Choroid plexus epithelial cell (primary cell): ENCODE measurements at regions not wholly inside any gene's neighbourhood (a gene's known extent, or its start where the extent isn't known, plus 50 kb on each side); places are given as distances from the start of the nearest gene placed in this dataset.

Experiments
- DNase-seq: peaks from one replicate; pipeline ENCODE4 v3.0.0-alpha.2; 2010; ENCODE audit warnings: low read depth
- H3K4me3 ChIP-seq: 2 replicates; pipeline ENCODE4 v1.5.1; 2011; ENCODE audit warnings: low read depth, mild to moderate bottlenecking, control low read depth, low read length, moderate library complexity
- TF ChIP-seq, protein P1 (sequence below): conservative IDR thresholded peaks from 2 replicates; pipeline ENCODE4 v1.5.1; 2011; ENCODE audit warnings: low read depth, mild to moderate bottlenecking, control low read depth, inconsistent platforms, low read length, moderate library complexity

DNA sequence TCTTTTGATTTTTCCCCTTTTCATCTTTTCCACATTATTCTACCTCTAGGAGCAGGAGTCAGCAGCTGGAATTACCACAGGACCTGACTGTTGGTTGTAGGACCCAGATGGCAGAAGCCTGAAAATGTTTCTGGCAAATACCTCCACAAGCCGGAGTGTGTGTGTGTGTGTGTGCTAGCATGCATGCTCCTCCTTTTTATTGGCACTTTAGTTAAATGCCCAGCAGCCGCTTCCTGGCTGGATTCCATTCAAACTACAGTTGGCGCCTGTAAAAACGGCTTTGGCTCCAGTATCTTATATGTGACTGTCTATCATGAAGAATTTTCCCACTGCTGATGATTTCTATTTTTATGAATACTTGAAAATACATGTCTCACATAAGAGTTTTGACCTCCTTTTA is 319.7 kb upstream of the SP4 start:
- TF ChIP-seq, protein P1, sequence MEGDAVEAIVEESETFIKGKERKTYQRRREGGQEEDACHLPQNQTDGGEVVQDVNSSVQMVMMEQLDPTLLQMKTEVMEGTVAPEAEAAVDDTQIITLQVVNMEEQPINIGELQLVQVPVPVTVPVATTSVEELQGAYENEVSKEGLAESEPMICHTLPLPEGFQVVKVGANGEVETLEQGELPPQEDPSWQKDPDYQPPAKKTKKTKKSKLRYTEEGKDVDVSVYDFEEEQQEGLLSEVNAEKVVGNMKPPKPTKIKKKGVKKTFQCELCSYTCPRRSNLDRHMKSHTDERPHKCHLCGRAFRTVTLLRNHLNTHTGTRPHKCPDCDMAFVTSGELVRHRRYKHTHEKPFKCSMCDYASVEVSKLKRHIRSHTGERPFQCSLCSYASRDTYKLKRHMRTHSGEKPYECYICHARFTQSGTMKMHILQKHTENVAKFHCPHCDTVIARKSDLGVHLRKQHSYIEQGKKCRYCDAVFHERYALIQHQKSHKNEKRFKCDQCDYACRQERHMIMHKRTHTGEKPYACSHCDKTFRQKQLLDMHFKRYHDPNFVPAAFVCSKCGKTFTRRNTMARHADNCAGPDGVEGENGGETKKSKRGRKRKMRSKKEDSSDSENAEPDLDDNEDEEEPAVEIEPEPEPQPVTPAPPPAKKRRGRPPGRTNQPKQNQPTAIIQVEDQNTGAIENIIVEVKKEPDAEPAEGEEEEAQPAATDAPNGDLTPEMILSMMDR, result no peak
- no peak overlapping the region for H3K4me3 ChIP-seq
- DNase-seq, result no peak

DNA sequence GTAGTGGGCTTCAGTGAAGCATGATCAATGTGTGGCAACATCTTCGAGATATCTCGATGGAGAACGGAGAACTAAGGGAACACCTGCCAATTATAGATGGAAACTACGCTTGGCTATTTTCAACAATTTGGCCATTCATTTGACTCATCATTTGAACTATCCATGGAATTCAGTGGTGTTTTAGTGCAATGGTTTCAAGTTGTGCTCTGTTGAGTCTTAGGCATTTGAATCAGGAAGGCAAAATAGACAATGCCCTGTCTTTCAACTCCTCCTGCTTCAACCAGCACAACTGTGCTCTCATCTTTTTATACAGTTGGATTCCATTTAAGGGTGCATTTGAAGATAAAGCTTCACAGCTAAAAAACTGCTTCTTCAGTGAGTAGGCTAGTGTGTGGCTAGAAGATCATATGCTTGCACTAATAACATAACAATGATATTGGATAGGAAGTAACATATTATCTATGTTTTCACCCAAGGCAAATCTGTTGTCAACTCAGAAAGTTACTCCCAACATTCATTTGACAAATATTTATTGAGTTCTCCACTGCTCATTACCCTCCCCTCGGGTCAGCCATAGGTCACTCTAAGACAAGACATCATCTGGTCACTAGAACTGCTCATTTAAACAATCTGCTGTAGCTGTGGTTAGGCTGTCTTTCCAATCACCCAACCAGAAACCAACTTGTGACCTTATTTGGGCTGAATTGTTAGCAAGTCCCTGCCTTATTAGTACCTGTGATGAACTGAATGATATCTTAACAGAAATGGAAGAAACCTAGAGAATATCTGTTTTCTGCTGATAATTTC is 314.1 kb upstream of the SP4 start:
- DNase-seq, result no peak
- no peak overlapping the region for H3K4me3 ChIP-seq
- TF ChIP-seq, protein P1, result no peak

DNA sequence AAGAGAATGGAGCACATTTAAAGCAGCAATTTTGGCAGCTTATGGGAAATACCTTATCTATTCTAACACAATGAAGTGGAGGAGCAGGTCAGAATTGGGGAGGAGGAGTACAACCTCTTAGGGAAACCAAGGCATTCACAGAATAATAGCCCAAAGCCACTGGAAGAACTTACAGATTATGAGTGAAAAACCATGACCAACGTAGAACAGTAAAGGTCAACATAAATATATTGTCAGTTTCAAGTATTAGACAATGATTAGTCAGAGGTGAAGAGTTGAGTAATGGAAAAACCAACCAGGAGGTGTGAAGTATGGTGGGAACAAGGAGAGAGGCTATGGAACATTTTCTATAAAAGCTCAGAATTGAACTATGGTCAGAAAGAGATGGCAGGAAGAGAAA is 304.3 kb upstream of the SP4 start:
- TF ChIP-seq, protein P1, result no peak
- DNase-seq, result no peak
- H3K4me3 ChIP-seq, result no peak overlapping the region

DNA sequence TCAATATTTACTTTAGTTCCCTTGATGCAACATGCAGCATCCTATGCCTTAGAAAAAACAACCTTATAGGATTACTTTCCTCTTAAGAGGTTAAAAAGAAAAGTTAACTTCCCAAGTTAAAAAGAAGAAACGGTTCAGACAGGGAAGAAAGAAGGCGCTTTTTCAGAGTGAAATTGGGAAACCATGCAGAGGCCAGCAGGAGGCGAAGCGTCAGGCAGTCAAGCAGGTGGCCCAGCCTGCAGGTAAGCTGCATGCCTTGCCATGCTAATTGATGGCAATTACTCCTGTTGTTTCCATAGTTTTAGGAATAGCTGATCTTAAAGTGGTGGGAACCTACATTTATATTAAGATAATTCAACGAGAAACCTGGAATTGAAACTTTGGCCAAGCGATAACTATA is 302.6 kb upstream of the SP4 start:
- no peak overlapping the region for H3K4me3 ChIP-seq
- DNase-seq, result no peak
- TF ChIP-seq, protein P1, result no peak

DNA sequence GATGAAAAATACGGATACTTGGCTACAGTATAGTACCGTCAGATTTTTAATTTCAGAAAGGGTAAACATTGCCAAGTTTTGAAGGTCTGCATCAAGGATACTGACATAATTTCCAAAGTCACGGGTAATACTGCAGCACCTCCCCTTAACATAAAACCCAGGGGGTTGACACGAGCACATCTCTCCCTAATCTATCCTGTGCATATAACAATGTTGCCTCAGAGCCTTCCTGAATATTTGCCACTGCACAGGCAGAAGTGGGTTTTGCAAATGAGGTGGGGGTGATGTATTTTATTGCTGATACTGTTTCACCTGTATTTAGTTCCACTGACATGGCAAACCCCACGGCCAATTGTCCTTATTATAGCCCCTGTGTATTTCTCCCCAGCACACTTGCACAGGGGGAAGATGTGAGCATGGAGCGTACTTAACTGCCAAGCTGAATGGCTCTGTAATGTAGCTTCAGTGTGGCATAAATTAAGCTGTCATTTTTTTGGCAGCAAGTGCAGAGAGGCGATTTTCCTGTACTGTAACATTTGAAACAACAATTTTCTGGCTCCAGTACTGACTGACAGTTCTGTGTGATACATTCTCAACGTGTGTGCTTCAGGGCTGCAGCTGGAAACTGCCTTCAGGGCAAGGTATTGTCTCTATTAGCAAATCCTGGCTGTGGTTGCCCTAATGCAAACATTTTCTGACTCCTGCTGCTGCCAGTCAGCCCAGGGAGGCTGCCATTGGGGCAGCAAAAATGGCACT is 299.6 kb upstream of the SP4 start:
- H3K4me3 ChIP-seq, result no peak overlapping the region
- DNase-seq, result no peak
- TF ChIP-seq, protein P1, result no peak

DNA sequence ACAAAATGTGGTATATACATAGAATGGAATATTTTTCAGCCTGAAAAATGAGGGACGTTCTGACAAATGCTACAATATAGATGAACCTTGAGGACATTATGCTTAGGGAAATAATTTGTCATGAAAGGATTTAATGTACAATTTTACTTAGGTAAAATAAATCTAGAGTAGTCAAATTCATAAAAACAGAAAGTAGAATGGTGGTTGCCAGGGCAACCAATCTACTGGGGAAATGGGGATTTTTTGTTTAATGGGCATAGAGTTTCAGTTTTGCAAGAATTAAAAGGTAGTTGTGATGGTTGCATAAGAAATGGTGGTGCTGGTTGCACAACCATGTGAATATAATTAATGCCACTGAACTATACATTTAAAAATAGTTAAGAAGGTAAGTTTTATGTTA is 296.0 kb upstream of the SP4 start:
- DNase-seq, result no peak
- H3K4me3 ChIP-seq, result no peak overlapping the region
- TF ChIP-seq, protein P1, result no peak
